Muscle layer of colon (tissue), 2 donors: ENCODE measurements at regions not wholly inside any gene's neighbourhood (a gene's known extent, or its start where the extent isn't known, plus 50 kb on each side); places are given as distances from the start of the nearest gene placed in this dataset.

Source experiments
- H3K27ac ChIP-seq: one replicate; pipeline ENCODE4 v1.7.0; 2013; ENCODE audit warnings: low read depth, mild to moderate bottlenecking, low read length, moderate library complexity
- H3K27me3 ChIP-seq, 2 donors: one replicate each; pipeline ENCODE4 v1.7.0; 2013; ENCODE audit warnings: low read length in 2 of 2, mild to moderate bottlenecking in 2 of 2; ENCODE audit not compliant: insufficient read depth in 2 of 2, control insufficient read depth in 1 of 2
- H3K36me3 ChIP-seq: one replicate; pipeline ENCODE4 v1.7.0; 2013; ENCODE audit warnings: mild to moderate bottlenecking, low read length; ENCODE audit not compliant: insufficient read depth
- H3K4me1 ChIP-seq: one replicate; pipeline ENCODE4 v1.7.0; 2013; ENCODE audit warnings: mild to moderate bottlenecking, low read length; ENCODE audit not compliant: insufficient read depth
- H3K4me3 ChIP-seq, 2 donors: one replicate each; pipeline ENCODE4 v1.7.0; 2013; ENCODE audit warnings: low read length in 2 of 2, low read depth in 1 of 2, mild to moderate bottlenecking in 1 of 2, moderate library complexity in 1 of 2
- H3K9ac ChIP-seq: one replicate; pipeline ENCODE4 v1.7.0; 2013; ENCODE audit warnings: low read length
- H3K9me3 ChIP-seq: one replicate; pipeline ENCODE4 v1.7.0; 2013; ENCODE audit warnings: mild to moderate bottlenecking, low read length
- donor health status: abdominal sarcoma.
- donor health status: Adenocarcinoma of cecum.

DNA sequence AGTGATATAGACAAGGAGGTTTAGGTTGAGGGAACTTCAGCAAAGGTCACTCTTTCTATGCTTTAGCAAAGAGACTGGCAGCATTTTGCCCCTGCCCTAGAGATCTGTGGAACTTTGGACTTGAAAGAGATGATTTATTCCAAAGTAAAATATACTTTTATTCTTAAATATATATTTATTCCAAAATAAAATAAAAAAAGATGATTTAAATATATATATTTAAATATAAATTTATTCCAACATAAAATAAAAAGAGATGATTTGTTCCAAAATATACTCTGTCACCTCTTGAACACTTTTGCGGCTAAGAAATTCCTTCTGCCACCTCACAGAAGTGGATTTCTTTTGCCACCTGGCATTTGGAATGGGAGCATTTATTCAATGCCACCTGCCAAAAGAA lies 521.3 kb upstream of the CHORDC1 start:
- H3K9me3 ChIP-seq: no peaks in the 10 kb centered on the region
- no peaks in the 10 kb centered on the region for H3K36me3 ChIP-seq
- no peaks in the 10 kb centered on the region for H3K4me1 ChIP-seq
- no peak overlapping the region for H3K4me3 ChIP-seq
- H3K27me3 ChIP-seq: no peaks in the 10 kb centered on the region
- H3K27ac ChIP-seq: no peak overlapping the region
- H3K9ac ChIP-seq: no peak overlapping the region

DNA sequence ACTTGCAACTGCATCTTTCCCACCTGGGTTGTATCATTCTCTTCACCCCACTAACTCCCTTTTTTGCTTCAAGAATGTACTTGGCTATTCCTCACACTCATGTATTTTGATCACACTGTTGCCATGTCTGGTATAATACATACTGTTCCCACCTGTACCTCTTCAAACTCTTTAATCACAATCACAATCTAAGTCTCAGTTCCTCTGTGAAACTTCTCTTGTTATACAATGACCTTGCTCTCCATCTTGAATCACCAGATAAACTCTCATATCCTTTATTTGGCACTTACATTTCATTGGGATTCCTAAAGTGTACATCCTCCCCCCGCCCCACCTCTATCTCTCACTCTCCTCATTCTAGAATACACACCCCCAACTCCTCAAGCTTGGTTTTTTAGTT lies 516.0 kb upstream of the CHORDC1 start:
- H3K27me3 ChIP-seq: no peaks in the 10 kb centered on the region
- H3K27ac ChIP-seq: no peak overlapping the region
- no peak overlapping the region for H3K9ac ChIP-seq
- H3K4me1 ChIP-seq: no peaks in the 10 kb centered on the region
- no peaks in the 10 kb centered on the region for H3K9me3 ChIP-seq
- no peaks in the 10 kb centered on the region for H3K36me3 ChIP-seq
- H3K4me3 ChIP-seq: no peak overlapping the region

DNA sequence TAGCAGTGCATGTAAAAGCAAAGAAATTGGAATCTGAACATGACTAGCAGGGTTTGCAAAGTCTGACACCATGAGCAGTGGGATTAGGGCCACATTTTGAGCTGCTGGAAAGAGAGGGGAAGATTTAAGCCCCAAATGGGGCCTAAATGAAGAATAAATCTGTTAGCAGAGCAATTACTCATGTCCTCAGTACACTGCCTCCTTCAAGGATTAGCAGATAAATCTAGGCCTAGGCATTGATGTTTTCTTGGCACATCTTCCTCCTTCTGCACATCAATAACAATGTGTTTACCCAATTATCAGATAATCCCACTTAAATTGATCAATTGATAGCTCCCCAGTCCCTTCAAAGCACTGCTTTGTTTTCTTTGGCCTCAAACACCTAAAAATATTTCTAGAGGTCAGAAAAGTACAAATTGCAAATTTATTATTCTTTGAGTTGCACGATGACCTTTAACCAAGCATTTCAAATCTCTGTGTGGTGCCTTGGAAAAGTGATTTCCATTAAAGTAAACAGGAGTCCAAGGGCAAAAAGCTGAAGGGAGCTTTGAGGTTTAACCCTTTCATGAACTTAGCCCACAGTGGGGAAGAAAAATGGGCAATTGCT lies 514.7 kb upstream of the CHORDC1 start:
- H3K27ac ChIP-seq: no peak overlapping the region
- no peak overlapping the region for H3K4me3 ChIP-seq
- H3K4me1 ChIP-seq: no peaks in the 10 kb centered on the region
- H3K9me3 ChIP-seq: no peaks in the 10 kb centered on the region
- no peak overlapping the region for H3K9ac ChIP-seq
- no peaks in the 10 kb centered on the region for H3K36me3 ChIP-seq
- no peaks in the 10 kb centered on the region for H3K27me3 ChIP-seq

DNA sequence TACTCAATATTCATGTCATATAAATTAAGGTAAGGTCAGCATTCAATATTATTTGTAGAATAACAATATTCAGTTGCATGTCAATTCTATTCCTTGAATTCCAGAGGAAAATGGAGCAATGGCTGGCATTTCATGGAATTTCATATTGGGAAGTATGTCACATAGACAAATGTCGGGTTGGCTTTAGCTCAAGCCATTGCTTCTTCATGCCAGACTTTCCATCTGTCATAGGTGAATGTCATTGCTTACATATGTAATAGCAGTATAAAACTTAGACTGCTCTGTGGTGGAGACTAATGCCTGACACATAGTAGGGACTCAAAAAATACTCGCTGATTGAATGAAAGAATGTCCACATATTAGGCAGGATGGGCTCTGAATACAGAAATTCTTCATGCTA lies 509.6 kb upstream of the CHORDC1 start:
- no peaks in the 10 kb centered on the region for H3K27me3 ChIP-seq
- H3K27ac ChIP-seq: no peak overlapping the region
- H3K36me3 ChIP-seq: no peaks in the 10 kb centered on the region
- no peak overlapping the region for H3K4me3 ChIP-seq
- H3K4me1 ChIP-seq: no peaks in the 10 kb centered on the region
- H3K9me3 ChIP-seq: no peaks in the 10 kb centered on the region
- no peak overlapping the region for H3K9ac ChIP-seq

DNA sequence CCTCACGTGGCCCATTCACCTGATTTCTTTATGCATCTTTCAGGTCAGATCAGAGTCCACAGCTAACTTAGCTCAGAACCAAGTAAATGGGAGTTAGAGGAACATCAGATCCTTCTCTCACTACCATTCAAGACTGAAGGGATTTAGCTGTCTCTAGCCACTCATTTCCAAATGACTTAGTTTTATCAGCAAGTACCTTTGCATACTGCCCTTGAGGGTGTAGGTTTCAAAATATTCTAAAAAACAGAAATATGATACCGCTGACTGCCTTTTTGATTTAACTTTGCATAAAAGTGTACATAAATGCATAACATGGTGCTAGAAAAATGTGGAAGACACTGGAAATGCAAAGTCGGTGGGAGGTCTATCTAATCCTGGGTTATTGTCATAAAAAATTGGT lies 500.6 kb upstream of the CHORDC1 start:
- Histone ChIP-seq H3K27me3 (no peaks in the 10 kb centered on the region), H3K36me3 (no peaks in the 10 kb centered on the region), H3K4me1 (no peaks in the 10 kb centered on the region), H3K9ac (no peak overlapping the region), H3K9me3 (no peaks in the 10 kb centered on the region), H3K27ac (no peak overlapping the region), H3K4me3 (no peak overlapping the region)

DNA sequence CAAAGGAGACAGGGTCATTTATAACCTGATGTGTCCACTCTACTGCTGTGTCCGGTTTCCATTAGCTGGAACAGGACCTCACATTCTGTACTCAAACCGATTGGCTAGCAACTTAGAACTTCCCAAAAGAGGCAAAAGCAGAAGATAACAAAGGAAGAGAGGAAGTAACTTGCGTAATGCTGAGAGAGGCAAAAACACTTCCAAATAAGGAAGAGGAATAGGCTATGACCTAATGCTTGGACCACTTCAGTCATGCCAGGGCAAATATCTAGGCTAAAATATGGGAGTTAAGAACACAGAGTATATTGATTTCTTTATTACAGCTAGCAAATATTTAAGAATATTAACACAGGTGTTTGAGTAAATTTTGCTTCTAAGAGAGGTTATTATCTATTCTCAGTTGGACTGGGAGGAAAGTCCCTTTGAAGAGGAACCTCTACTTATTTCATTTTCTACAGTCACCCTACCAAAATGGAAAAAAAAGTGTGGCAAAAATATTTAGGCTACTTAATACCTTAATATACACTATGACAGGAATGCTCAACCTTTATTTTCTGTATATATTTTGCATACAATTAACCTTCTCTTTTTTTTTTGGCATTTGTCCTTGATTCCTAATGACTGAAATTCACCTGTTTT lies 499.8 kb upstream of the CHORDC1 start:
- Histone ChIP-seq H3K4me3 (no peak overlapping the region), H3K36me3 (no peaks in the 10 kb centered on the region), H3K9me3 (no peaks in the 10 kb centered on the region), H3K27me3 (no peaks in the 10 kb centered on the region), H3K27ac (no peak overlapping the region), H3K4me1 (no peaks in the 10 kb centered on the region), H3K9ac (no peak overlapping the region)

DNA sequence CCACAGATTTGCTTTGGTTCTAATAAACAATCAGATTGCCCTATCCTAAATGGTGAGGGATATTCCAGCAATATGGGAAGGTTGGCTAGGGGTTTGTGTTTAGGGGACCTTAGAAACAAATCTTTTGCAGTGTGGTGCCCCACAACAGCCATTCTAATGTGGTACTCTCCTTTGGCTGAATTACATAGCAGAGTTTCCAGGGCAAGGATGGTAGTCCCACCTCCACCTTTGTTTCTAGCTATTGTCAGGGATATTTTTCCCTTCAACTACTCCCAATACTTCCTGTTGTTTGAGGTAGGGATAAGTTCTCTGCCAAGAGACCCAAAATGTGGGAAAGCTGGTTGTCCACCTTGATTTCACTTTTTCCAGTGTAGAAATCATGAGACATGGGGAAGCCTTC lies 494.7 kb upstream of the CHORDC1 start:
- Histone ChIP-seq H3K4me3 (no peak overlapping the region), H3K4me1 (no peaks in the 10 kb centered on the region), H3K27ac (no peak overlapping the region), H3K27me3 (no peaks in the 10 kb centered on the region), H3K9me3 (no peaks in the 10 kb centered on the region), H3K9ac (no peak overlapping the region), H3K36me3 (no peaks in the 10 kb centered on the region)

DNA sequence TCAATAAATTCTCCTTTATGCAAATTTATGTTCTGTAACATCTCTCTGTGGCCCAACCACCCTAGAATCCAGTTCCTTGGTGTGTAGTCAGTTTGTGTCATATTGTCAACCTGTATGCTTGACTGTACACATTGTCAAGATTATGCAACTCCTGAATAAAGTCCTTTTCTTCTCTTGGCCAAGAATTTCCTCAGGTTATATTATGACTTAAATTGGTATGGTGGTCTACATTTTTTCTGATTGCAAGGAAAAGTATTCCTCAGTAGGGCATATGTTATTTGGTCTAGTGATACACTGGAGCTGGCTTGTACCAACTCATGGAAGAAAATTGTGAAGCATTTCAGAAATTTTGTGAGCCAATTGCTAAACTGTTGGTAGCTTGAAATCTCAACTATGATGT lies 482.8 kb upstream of the CHORDC1 start:
- Histone ChIP-seq H3K4me1 (no peaks in the 10 kb centered on the region), H3K36me3 (no peaks in the 10 kb centered on the region), H3K9ac (no peak overlapping the region), H3K9me3 (no peaks in the 10 kb centered on the region), H3K4me3 (no peak overlapping the region), H3K27ac (no peak overlapping the region), H3K27me3 (no peaks in the 10 kb centered on the region)

DNA sequence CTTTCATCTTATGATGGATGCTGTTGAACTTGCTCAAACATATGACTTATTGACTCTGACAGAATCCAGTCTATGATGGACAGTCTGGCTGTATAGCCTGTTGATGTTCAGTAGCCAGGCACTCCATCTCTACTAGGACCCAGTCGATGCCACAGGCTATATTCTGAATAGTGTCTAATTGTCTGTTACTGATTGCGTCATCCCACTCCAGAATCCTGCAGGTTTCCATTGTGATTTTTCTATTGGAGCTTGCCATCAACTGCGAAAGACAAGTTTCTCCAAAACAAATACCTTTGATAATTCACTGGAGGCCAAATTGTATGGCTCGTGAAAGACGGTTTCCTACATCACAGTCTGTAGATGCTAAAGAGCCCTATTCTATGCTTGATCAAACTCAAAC lies 481.7 kb upstream of the CHORDC1 start:
- no peaks in the 10 kb centered on the region for H3K9me3 ChIP-seq
- H3K27ac ChIP-seq: no peak overlapping the region
- no peak overlapping the region for H3K9ac ChIP-seq
- H3K4me3 ChIP-seq: no peak overlapping the region
- no peaks in the 10 kb centered on the region for H3K4me1 ChIP-seq
- H3K36me3 ChIP-seq: no peaks in the 10 kb centered on the region
- no peaks in the 10 kb centered on the region for H3K27me3 ChIP-seq

DNA sequence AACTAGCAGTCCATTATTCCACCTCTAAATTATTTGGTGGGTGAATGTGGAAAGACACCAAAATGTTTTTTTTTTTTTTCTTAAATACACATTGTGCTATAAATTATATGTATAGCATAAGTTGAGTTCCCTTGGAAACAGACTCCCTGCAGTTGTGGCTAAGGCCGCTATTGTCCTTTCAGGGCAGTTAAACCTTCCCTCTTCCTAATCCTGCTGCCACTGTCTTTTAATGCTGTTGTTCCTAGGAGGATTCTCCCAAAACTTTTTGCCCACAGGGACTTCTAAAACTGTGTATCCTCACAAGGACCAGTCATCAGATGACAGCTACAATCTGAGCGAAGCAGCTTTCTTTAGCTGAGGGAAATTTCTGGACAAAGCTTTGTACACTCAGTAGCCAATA lies 478.9 kb upstream of the CHORDC1 start:
- Histone ChIP-seq H3K4me3 (no peak overlapping the region), H3K36me3 (no peaks in the 10 kb centered on the region), H3K9ac (no peak overlapping the region), H3K27me3 (no peaks in the 10 kb centered on the region), H3K27ac (no peak overlapping the region), H3K4me1 (no peaks in the 10 kb centered on the region), H3K9me3 (no peaks in the 10 kb centered on the region)

DNA sequence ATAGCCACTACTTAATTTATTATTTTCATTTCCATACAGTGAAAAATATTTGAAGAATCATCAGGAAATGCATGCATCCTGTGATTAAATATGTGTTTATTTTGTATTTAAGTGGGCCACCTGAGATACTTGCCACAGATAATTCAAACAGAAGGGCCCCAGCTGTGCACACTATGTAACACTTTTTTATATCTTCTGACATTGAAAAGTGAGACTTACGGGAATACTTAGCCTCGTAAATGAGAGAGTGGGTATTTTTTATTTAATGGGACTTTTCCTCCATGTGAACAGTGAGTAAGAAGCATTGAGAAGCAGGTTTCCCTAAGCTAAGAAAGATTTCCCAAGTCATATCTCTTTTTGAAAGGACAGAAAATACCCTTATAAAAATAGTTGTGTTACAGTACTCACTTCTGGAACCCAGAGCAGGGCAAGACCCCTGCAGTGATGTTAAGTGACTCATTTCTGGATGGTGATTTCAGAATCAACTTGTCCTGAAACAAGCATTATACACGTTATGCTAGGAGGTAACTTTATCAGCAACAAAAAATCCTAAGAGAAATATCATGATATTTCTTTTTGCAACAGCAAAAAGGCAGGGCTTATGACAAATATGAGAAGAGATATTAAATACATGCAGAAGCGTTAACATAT lies 478.1 kb upstream of the CHORDC1 start:
- Histone ChIP-seq H3K9me3 (no peaks in the 10 kb centered on the region), H3K9ac (no peak overlapping the region), H3K4me3 (no peak overlapping the region), H3K27ac (no peak overlapping the region), H3K4me1 (no peaks in the 10 kb centered on the region), H3K36me3 (no peaks in the 10 kb centered on the region), H3K27me3 (no peaks in the 10 kb centered on the region)
